ENCODE measurements at regions not wholly inside any gene's neighbourhood (a gene's known extent, or its start where the extent isn't known, plus 50 kb on each side); places are given as distances from the start of the nearest gene placed in this dataset.

DNA sequence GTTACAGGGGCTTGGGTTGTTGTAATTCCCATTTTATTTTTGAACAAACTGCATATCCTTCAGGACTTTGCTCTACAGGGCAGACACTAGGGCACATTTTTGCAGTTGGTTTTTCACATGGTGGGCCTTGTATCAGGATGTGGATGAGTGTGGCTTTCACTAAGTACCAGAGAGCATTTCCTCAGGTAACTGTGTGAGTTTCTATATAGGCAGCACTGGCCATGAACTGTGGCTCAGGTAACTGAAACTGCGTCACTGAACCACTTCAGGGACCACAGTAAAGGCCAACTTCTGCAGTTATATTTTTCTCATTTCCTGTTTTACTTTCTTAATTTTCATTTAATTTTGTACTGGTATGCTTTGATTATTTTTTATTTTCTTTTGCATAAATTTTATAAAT lies 166.5 kb downstream of the ZNF486 start:
- in situ Hi-C loops (cut with MboI; ENCODE audit: low sequenced_read_pairs, unreplicated experiment) = no loop called here
- TF ChIP-seq, protein P1, sequence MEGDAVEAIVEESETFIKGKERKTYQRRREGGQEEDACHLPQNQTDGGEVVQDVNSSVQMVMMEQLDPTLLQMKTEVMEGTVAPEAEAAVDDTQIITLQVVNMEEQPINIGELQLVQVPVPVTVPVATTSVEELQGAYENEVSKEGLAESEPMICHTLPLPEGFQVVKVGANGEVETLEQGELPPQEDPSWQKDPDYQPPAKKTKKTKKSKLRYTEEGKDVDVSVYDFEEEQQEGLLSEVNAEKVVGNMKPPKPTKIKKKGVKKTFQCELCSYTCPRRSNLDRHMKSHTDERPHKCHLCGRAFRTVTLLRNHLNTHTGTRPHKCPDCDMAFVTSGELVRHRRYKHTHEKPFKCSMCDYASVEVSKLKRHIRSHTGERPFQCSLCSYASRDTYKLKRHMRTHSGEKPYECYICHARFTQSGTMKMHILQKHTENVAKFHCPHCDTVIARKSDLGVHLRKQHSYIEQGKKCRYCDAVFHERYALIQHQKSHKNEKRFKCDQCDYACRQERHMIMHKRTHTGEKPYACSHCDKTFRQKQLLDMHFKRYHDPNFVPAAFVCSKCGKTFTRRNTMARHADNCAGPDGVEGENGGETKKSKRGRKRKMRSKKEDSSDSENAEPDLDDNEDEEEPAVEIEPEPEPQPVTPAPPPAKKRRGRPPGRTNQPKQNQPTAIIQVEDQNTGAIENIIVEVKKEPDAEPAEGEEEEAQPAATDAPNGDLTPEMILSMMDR (IDR thresholded peaks at IDR 0.05; ENCODE audit: borderline replicate concordance, control extremely low read depth, extremely low read depth, insufficient read depth, missing control alignments) = no peak
- DNase-seq (ENCODE audit: low spot score) = no peak

- TF ChIP-seq, protein P1 (IDR thresholded peaks at IDR 0.05; ENCODE audit: borderline replicate concordance, control extremely low read depth, extremely low read depth, insufficient read depth, missing control alignments) = no peak
- in situ Hi-C loops (cut with MboI; ENCODE audit: low sequenced_read_pairs, unreplicated experiment) = no loop called here
Measured at GRCh38 chr19:20325151-20325550, 158.1 kb downstream of the ZNF486 start.

GRCh38 chr19:20321139-20321763 lies 154.2 kb downstream of the ZNF486 start:
- no peak for DNase-seq (ENCODE audit: low spot score)

More at GRCh38 chr19:20325151-20325550, 158.1 kb downstream of the ZNF486 start:
- DNase-seq (ENCODE audit: low spot score) = no peak

DNA sequence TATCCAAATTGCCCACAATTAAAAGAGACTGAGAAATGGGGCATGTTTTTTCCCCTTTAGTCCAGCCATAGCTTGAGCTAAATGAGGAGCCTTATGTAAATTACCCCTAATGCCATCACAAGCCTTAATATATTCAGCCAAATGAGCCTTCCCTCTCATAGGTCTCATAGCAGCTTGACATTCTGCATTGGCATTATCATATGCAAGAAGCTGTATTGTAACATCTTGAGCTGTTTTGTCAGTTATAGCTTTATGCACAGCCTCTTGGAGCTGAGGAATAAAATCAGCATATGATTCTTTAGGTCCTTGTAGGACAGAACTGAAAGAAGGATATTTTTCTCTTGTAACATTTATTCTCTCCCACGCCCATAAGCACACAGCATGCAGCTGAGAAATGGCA lies 153.2 kb downstream of the ZNF486 start:
- in situ Hi-C loops (cut with MboI; ENCODE audit: low sequenced_read_pairs, unreplicated experiment) = no loop called here
- TF ChIP-seq, protein P1 (IDR thresholded peaks at IDR 0.05; ENCODE audit: borderline replicate concordance, control extremely low read depth, extremely low read depth, insufficient read depth, missing control alignments) = no peak
- no peak for DNase-seq (ENCODE audit: low spot score)

More at GRCh38 chr19:20321139-20321763, 154.2 kb downstream of the ZNF486 start:
- in situ Hi-C loops (cut with MboI; ENCODE audit: low sequenced_read_pairs, unreplicated experiment) = no loop called here
- TF ChIP-seq, protein P1 (IDR thresholded peaks at IDR 0.05; ENCODE audit: borderline replicate concordance, control extremely low read depth, extremely low read depth, insufficient read depth, missing control alignments) = no peak

DNA sequence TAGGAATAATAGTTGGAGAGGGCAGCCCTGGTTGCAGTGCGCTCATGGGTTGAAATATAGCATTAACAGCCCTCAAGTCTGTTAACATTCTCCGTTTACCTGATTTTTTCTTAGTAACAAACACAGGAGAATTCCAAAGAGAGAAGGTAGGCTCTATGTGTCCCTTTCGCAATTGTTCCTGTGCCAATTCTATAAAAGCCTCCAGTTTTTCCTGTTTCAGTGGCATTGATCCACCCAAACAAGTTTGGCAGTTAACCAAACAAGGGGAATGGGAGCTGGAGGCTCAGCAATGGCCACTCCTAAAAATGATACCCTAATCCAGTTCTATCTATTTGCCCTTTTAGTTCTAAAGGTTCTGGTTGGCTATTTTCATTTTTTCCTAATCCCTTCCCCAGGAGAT lies 151.6 kb downstream of the ZNF486 start:
- DNase-seq (ENCODE audit: low spot score) = no peak
- in situ Hi-C loops (cut with MboI; ENCODE audit: low sequenced_read_pairs, unreplicated experiment) = no loop called here
- TF ChIP-seq, protein P1 (IDR thresholded peaks at IDR 0.05; ENCODE audit: borderline replicate concordance, control extremely low read depth, extremely low read depth, insufficient read depth, missing control alignments) = no peak

GRCh38 chr19:20315543-20315942 lies 148.5 kb downstream of the ZNF486 start:
- in situ Hi-C loops (cut with MboI; ENCODE audit: low sequenced_read_pairs, unreplicated experiment) = no loop called here
- no peak for DNase-seq (ENCODE audit: low spot score)
- TF ChIP-seq, protein P1 (IDR thresholded peaks at IDR 0.05; ENCODE audit: borderline replicate concordance, control extremely low read depth, extremely low read depth, insufficient read depth, missing control alignments) = no peak

Measured in GM13976 (cell line).